ENCODE measurements at regions not wholly inside any gene's neighbourhood (a gene's known extent, or its start where the extent isn't known, plus 50 kb on each side); places are given as distances from the start of the nearest gene placed in this dataset.
"Not testable (repeated sequence)": the region's sequence is repeated elsewhere in the genome, so short reads cannot be mapped to it uniquely, and the experiment has no call there.

DNA sequence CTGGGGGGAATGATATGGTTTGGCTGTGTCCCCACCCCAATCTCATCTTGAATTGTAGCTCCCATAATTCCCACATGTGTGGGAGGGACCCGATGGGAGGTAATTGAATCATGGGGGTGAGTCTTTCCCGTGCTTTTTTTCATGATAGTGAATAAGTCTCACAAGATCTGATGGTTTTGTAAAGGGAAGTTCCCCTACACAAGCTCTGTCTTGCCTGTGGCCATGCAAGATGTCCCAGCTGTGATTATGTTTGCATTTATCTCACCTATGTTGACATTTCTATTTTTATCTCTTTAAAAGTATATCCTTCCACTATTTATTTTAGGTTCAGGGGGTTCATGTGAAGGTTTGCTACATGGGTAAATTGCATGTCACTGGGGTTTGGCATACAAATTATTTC is 323.9 kb upstream of the GLI3 start:
- no peak for DNase-seq

DNA sequence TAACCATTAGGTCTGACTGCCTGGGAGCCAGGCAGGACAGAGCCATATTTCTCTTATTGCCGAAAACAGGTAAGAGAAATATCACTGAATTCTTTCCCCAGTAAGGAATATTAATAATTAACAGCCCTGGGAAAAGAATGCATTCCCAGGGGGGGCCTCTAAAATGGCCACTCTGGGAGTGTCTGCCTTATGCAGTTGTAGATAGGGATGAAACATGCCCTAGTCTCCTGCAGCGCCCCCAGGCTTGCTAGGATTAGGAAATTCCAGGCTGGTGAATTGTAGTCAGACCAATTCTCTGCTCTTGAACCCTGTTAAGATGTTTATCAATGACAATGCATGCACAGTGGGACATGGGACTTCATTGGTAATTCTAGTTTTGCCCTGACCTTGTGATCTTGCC is 317.9 kb upstream of the GLI3 start:
- not testable (repeated sequence) for DNase-seq

DNA sequence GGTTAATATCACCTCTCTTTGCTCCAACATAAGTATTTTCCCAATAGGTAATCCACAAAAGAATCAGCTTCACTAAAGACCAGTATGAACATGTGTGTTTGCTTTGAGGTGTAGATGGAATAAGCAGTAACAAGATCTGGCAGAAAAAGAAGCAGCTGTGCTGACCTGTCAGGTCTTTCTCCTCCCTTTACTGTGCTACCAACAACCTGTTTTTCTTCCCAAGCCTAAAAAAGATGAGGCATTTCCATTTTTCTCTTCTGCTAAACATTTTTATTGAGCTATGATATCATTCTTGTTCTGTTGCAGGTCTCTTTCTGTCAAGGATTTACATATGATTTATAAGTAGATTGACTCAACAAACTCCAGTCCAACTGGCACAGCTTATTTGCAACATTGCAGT is 315.2 kb upstream of the GLI3 start:
- DNase-seq, result no peak

DNA sequence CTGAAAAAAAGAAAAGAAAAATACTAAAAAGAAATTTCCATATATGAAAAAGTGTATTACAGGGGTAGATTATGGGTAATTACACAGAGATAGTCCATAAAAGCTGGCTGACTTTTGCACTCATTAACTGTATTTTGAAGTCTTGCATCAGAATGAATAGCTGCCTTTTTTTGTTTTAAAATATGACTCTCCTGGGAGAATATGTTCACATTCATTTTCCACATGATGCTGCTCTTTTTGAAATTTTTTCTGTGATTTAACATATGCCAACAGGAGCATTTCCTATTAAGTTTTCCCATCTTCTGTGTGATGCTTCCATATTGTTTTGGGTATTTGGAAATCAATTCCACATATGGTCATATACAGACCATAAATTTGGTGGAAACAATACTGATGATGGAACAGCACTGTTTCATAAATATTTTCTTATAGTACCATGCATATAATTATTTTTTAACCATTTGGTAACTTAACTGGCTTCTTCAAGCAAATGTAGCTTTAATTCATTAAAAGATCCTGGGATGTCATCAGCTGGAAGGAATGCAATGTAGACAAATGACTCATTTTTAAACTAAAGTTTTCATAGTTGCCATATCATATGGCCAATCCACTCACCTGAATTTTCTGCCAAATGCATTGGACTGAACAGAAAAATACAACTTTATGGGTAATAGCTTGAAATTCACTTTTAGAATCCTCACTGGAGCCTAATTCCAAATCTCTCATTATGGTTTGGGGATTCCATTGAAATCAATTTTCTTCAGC is 313.9 kb upstream of the GLI3 start:
- DNase-seq, result no peak

DNA sequence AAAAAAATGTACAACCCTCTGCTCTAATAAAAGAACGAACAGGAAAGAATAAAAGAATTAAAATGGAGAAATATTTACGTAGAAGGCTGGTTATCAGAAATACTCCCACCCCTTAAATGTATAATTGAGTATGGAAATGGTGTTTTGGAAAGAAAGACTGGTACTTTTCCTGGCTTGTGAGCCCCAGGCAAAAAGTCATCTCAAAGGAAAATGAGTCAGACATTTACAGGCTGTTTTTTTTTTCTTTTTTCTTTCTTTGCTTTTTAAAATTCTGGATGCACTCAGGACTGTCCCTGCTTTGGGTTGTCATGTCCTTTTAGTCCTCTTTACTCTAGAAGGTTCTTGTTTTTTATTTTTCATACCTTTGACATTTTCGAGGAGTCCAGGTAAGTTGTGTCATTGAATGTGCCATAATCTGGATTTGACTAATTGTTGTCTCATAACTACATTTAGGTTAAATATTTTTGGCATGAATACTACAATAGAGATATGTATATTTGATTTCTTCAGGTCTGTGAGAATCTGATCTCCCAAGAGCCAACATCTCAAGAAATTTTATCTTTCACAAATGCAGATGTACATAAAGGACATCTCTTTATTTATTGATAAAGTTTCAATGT is 313.0 kb upstream of the GLI3 start:
- DNase-seq, result no peak

DNA sequence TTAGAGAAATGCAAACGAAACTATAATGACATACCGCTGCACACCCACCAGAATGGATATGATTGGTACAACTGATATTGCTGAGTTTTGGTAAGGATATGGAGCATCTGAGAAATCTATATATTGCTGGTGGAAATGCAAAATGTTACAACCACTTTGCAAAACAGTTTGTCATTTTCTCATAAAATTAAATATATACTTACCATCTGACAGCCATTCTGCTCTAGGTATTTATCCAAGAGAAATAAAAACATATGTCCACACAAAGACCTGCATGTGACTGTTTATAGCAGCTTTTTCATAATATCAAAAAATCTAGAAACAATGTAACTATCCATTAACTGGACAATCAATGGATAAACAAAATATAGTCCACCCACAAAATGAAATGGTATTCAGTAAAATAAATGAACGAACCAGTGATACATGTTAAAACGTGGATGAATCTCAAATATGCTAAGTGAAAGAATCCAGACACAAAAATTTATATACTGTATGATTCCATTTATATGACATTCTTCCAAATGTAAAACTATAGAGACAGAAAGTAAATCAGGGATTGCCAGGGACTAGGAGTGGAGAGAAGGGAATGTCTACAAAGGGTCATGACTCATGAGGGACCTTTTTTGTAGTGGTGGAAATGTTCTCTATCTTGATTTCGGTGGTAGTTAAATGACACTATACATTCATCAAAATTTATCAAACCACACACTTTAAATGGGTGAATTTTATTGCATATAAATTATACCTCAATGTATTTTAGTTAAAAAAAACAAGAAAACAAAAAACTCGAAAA is 312.0 kb upstream of the GLI3 start:
- DNase-seq, result no peak

DNA sequence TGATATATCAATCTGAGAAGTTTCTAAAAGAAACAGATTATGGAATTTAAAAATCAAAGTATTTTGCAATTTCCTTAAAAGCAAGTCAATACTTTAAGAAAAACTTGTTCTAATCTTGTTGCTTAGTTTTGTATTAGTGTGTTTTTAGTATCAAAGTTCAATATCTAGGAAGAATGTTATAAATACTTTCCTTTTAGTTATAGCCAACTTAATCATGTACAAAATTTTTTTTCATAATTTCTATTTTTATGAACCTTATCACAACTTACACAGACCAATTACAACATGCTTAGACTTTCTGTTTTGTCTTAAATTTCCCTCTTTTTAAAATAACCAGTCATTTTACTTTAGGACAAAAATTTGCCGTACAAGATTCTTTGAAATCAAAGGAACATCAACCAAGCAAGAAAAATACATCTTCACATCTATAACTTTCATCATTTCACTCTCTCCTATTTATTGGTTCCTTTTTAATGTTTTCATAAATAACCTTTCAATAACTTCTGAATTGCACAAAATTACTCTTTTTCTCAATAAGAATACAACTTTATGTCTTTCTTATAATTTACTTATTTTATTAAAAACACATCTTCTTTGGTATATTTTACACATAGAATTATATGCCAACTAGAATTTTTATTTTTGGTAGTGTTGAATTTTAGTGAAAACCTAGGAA is 308.2 kb upstream of the GLI3 start:
- no peak for DNase-seq

DNA sequence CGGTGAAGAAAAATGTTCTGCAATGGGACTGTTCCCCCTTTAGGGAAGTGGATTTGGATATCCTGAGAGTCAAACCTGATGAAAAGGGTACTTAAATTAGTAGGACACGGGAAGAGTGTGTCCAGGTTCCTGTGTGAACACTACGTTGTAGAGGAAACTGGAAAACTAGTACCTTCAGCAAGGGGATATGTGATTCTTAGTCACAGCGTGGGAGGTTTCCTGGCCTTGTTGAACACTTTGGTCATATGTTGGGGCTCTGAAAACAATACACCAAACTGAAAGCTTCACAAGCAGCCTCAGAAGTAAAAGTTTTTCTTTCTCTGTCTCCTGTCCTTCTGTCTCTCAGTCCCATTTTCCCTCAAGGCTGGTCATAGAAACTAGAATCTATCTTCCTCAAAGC is 306.9 kb upstream of the GLI3 start:
- DNase-seq, result no peak

DNA sequence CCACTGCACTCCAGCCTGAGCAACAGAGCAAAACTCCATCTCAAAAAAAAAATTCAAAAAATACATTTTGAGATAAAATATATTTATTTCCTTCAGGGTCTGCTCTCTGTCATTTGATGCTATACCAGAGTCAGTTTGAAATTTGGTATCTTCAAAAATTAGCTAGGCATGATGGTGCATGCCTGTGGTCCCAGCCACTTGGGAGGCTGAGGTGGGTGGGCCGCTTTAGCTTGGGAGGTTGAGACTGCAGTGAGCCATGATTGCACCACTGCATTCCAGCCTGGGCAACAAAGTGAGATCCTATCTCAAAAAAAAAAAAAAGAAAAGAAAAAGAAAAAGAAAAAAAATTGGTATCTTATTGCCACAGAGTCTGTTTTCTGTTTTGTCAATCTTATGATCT is 305.4 kb upstream of the GLI3 start:
- DNase-seq, result not testable (repeated sequence)

DNA sequence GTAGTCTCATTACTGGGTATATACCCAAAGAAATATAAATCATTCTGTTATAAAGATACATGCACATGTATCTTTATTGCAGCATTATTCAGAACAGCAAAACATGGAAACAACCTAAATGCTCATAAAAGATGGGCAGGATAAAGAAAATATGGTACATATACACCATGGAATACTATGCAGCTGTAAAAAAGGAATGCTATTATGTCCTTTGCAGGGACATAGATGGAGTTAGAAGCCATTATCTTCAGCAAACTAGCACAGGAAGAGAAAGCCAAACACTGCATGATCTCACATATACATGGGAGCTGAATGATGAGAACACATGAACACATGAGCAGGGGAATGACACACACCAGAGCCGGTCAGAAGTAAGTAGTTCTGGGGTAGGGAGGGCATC is 297.4 kb upstream of the GLI3 start:
- DNase-seq, result no peak

DNA sequence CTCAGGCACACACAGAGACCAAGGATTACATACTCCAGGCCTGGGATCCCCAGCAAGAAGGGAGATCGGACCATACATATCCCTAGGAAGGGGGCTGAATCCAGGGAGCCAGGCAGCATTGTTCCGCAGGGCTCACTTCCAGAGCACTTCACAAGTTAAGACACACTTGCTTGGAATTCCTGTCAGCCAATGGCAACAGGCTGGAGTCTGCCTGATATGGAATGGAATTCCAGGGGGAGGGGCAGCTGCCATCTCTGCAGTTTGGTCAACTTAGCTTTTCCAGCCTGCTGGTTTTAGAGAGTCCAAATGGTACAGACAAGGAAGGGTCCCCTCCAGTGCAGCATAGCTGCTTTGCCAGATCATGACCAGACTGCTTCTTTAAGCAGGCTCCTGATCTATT is 290.0 kb upstream of the GLI3 start:
- no peak for DNase-seq

DNA sequence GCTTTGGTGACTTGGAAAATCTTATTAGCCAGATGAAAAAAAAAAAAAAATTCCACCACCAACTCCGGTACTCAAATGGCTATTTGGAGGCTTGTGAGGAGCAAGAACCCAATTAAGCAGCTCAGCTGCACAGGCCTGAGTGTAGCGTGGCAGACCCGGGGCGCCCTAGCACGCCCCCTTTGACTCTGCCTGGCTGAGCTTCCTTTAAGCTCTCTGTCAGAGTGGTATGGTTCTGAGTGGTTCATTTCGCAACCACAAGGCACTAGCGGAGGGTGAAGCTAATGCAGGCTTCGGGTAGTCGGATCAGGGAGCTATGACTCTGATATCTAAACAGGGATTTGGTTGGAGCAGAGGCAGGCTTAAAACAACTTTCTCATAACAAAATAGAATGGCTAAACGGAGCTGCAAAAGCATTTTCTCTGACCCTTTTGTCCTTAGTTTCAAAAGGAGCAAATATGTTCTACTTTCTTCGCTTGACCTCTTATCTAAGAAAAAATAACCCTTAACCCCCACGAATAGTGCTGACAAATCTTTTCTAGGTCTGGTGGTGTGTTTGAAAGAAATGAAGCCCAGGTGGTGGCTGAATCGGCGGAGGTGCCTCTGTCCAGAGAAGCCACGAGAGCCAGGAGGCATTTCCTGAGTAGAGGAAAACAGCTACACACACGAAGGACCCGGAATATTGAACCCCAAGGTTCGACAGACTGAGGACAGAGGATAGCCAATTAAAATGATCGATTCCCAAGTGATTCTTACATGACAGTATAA is 285.4 kb upstream of the GLI3 start:
- no peak for DNase-seq

DNA sequence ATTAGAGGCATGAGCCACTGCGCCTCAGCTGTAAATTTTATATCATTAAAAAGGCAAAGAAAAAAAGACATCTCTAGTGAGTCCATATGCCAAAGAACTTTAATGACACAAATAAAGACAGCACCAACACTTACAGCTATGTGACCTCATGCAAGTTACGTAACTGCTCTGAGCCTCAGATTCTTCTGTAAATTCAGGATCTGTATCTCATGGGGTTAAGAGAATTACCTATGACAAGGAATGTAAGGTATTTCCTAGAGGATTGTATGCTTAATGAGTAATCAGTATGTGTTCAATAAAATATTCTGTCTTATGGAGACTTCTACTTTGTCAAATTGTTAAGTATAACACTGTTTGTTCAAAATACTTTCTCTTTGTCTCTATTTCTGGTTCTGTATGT is 274.0 kb upstream of the GLI3 start:
- DNase-seq, result no peak

DNA sequence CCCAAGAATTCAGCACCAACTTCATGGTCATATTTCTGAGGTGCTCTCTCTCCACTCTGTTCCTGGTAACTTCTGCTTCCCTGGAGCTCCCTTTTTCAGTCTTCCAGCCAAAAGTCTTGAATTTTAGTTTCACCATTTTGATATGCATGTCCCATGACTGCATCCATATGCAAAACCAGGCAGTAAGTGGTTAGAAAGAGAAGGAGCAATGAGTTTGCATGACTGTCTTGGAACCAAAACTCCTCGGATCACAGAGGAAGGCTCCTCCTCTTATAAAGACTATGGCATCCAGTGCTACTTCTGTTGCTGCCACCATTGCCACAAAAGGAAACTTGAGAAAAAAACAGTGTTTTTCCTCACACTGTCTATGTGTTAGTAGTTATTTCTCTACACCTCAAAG is 269.1 kb upstream of the GLI3 start:
- no peak for DNase-seq

DNA sequence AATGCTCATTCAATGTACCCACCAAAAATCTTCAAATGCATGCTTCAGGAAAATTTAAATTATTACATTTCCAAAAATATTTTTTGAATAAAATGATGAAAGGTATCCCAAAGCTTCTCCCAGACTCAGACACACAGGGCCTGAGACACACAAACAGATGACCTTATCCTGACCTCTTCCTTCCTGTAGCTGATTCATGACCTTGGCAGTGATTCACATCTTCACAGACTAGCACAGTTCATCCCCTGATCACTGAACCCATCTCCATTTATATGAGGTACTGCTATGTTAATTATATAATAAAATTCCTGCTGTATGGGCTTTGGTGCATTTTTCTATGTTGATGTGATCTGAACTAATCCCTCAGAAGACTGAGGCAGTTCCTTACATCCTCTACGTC is 265.0 kb upstream of the GLI3 start:
- no peak for DNase-seq

DNA sequence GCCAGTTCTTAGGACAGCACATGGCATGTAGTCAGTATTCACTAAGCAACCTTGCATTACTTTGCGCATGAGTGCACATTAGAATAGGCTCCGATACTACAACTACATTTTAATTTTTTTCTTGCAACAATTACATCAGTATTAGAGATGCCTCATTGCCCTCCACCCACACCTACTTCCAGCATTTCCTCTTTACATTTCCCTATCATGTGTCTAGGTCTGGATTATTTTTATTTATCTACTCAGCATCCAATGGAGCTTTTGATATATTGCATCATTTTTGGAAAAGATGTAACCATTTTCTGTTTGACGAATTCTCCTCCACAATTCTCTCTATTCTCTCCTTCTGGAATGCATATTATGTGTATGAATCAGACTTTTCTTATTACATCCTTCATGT is 258.2 kb upstream of the GLI3 start:
- no peak for DNase-seq

DNA sequence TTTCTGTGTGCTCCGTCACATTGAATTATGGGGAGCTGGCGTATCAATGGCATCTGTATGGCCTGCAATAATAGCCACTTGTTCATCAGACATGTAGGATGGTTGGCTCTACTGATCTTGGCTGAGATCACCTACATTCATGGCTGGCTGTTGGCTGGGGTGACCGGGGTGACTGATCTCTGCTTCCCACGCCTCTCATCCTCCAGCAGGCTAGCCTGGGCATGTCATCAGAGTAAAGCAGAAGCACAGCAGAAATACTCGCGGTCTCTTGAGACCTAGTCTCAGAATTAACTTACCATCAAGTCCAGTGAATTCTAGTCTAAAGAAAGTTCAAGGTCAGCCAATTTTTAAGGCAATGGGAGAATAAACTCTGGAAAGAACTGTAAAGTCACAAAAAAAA is 257.7 kb upstream of the GLI3 start:
- DNase-seq, result no peak

DNA sequence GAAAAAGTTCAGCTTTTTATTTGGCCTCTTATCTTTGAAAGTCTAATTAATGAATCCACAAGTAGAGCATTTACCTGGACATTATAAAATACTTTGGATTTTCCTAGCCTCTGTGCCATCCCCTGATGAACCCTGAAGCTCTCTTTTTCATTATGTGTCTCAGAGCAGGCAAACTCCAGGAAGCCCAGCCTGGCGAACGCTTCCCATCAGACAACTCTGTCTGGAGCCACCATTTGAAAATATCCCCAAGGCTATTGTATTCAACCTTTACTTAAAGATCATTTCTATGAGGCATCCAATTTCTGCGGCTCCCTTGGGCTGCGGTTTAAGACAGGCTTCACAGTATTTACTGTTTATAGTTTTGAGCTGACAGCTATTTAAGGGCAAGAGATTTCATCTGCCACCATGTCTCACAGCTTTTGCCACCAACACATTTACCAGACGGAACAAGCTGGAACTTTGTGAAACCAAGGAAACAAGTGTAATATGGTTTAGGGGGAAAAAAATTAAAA is 257.2 kb upstream of the GLI3 start:
- DNase-seq, result no peak

DNA sequence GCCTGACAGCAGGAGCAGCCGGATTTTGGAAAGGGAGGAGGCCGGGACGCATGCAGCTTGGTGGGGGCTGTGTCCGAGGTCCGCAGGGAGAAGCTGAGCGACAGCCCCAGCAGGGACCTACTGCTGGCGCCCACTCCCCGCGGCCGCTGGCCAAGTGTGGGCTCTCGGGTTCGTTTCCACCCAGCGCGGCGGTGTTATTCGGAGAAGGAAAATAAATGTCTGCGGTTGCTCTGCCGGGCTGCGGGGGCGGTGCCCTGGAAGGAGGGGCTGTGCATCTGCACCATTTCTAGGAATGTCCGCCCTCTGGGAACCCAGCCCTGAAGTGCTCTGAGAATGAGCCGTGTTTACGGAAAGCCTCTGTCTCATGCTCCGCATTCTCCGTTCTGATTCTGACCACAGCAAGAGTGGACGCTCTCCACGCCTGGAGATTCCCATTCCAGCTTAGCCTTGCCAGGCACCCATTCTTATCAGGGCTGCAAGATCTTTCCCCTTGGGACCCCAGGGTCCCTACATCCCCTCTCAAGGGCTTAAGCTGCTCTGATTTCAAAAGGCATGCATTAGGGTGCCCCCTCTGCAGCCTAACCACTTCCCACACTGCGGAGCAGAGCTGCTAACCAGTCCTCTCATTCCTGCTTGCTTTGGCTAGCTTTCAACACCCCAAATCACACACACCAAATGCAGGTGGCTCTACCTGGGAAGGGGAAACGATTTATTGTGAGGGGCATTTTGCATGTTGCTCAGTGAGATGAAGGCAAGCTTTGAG is 256.6 kb upstream of the GLI3 start:
- no peak for DNase-seq

DNA sequence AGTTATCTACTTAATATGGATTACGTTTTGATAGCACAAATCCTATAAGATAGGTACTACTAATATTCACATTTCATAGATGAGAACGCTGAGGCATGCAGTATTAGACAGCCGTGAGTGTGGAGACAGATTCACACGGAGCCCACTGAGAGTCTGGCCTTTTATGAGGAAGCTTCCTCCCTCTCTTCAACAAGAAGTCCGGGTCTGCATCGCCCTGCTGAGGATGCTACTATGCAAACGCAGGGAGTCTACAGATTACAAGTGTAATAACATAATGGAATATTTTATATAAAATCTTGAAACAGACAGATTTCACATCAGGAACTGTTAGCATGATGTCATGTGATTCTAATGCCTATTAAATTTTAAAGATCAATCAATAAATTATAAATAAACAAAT is 255.9 kb upstream of the GLI3 start:
- DNase-seq, result no peak

DNA sequence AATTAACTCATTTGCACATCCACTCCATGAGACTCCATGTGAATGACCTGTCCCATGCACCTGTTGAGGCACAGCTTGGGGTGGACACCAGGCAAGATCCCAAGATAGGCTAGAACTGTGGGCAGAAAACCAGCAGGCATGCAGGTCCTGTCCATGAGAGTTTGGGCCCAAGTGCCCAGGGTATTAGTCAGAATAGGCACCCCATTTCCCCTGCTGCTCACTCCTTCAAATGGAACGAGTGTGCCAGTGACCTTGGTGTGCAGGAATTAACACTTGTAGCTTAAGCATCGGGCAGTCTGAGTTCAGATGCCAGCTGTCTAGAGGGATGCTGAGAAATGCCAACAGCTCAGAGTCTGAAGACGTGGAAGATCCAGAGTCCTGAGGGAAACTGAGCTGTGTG is 254.1 kb upstream of the GLI3 start:
- no peak for DNase-seq

DNA sequence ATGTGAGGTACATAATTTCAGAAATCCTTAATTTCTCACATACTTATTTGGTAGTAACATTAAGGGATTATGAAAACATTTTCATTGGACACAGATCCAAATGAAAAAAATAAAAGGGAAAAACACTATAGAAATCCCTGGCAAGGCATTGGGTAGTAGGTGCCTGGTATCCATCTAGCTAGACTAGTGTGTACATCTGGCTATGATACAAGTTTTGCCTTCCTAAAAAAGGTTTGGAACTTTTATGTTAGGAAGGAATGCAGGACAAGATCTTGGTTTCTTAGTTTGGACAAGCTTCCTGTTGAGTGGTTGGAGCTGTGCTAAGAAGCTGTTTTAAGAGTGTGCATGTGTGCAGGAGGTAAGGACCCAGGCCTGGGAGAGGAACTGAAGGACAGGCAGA is 252.3 kb upstream of the GLI3 start:
- no peak for DNase-seq
